GM18520 (cell line): ENCODE measurements at regions not wholly inside any gene's neighbourhood (a gene's known extent, or its start where the extent isn't known, plus 50 kb on each side); places are given as distances from the start of the nearest gene placed in this dataset.

Source experiments
- ATAC-seq: cut with Tn5 transposase; IDR thresholded peaks from one replicate; pipeline ENCODE4 v1.9.1; 2021; ENCODE audit not compliant: unreplicated experiment

DNA sequence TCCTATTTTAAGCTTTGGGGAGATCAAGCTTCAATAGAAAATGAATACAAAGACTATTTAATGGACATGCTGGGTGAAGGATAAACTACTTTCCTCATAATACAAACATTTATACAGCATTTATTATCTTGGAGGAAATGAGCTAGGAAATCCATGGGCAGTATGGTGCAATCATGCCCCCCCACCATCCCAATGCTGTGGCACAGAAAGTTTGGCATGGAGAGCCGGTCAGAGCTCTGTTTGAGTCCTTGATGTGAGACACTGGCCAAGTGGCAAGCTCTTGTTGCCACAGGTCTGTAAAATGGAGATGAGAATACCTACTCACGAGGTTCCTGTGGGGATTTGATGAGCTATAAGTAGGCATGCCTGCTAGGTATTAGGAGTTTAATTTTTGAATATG, 120.6 kb downstream of the MAB21L3 start:
- no peak for ATAC-seq

- no peak for ATAC-seq
Measured at GRCh38 chr1:116232989-116233514, 121.9 kb downstream of the MAB21L3 start.

DNA sequence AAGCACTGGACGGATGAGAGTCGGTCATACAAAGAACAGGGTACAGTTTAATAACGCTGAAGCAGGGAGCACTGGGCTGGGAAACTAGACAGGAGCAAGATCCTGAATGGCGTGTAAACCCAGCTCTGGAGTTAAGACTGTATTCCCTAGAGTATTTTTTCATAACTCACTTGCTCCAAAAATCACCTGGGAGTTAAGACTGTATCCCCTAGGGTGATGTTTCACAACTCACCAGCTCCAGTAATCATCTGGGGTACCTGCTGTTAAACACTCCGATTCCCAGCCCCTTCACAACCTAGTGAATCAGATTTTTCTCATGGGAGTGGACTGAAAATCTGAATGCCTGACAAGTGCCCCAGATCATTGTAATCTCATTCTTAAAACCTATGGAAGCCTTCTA, 123.2 kb downstream of the MAB21L3 start:
- no peak for ATAC-seq

- no peak for ATAC-seq
Measured at GRCh38 chr1:116239916-116240315, 128.7 kb downstream of the MAB21L3 start.

GRCh38 chr1:116242741-116243140, 130.3 kb upstream of the ATP1A1 start:
- ATAC-seq = no peak

DNA sequence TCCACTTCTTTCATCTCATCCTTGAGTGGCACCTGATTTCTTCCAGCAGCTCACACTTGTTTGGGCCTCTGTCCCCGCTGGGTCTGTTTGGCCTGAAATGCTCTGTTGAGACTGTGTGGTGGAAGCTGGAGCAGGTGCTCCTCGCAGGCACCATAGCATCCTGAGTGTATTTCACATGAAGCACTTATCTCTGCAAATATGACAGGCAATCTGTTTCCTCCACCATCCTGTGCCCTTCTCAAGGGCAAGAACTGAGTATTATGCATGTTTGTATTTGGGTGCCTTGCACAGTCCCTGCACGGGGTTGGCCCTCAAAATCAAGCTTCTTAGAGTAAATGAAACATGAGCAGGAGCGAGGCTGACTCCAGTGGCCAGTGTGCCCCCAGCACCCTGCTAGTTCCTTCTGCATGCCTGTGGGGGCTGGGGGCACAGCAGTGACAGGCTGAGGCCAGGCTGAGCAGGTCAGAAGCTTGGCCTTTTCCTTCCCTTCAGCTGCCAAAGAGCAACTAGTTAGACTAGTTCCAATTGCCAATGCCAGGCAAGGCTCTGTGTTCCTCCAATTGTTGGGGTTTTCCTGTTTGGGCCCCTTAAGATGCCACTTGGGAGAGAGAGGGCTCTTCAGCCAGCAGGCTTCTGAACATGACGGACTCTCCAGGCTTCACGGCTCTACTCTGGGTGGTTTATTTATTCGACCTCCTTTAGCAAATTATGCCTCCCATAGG, 129.6 kb upstream of the ATP1A1 start:
- no peak for ATAC-seq

- no peak for ATAC-seq
Measured at GRCh38 chr1:116246174-116246573, 126.9 kb upstream of the ATP1A1 start.

GRCh38 chr1:116252271-116252670, 120.8 kb upstream of the ATP1A1 start:
- no peak for ATAC-seq

GRCh38 chr1:116252785-116253184, 120.3 kb upstream of the ATP1A1 start:
- no peak for ATAC-seq

GRCh38 chr1:116253566-116254382, 119.3 kb upstream of the ATP1A1 start:
- no peak for ATAC-seq

DNA sequence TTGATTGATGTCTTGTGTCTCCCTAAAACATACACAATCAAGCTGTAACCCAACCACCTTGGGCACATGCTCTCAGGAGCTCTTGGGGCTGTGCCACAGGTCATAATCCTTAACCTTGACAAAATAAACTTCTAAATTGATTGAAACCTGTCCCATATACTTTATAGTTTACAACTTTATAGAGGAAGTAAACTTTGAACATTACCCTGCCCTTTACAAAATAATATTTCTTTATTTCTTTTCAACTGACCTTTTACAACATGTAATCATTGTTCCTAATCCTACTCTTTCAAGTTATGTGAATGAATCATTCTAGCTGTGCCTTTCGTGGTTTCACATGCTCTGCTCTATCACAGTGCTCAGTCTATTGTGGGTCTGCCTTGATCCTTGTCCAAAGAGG, 118.3 kb upstream of the ATP1A1 start:
- no peak for ATAC-seq

- no peak for ATAC-seq
Measured at GRCh38 chr1:116255486-116256285, 117.4 kb upstream of the ATP1A1 start.

- ATAC-seq = no peak
Measured at GRCh38 chr1:116256286-116256649, 116.8 kb upstream of the ATP1A1 start.

GRCh38 chr1:116256875-116257274, 116.2 kb upstream of the ATP1A1 start:
- no peak for ATAC-seq

DNA sequence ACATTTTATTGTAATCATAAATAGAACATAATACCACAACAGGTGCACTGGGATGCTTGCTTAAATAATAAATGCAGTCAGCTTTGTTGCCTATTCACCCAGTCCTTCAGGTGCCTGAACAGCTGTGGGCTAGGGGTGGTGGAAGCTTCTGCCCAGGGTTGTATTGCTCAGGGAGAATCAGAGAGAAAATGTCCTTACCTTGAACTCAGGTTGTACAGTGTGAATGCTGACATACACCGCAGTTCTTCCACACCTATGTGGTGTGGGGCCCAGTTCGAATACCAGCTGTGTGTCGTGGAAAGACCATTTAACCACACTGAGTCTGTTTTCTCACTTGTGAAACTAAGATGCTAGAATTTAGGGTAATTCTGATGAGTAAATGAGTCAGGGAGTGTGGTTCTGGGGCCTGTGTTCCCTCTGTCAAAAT, 115.7 kb upstream of the ATP1A1 start:
- ATAC-seq = peak; percentile 72

DNA sequence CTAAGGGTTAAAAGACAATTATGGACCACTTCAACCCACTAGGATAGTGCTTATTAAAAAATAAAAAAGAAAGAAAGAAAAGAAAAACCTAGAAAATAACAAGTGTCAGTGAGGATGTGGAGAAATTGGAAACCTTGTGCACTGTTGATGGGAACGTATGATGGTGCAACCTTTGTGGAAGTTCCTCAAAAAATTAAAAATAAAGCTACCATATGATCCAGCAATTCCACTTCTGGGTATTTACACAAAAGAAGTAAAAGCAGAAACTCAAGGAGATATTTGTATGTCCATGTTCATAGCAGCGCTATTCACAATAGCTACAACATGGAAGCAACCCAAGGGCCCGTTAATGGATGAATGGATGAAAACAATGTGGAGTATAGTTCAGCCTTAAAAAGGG, 115.2 kb upstream of the ATP1A1 start:
- no peak for ATAC-seq

- ATAC-seq = no peak
Measured at GRCh38 chr1:116258668-116259419, 114.2 kb upstream of the ATP1A1 start.

- no peak for ATAC-seq
Measured at GRCh38 chr1:116259663-116260062, 113.4 kb upstream of the ATP1A1 start.

DNA sequence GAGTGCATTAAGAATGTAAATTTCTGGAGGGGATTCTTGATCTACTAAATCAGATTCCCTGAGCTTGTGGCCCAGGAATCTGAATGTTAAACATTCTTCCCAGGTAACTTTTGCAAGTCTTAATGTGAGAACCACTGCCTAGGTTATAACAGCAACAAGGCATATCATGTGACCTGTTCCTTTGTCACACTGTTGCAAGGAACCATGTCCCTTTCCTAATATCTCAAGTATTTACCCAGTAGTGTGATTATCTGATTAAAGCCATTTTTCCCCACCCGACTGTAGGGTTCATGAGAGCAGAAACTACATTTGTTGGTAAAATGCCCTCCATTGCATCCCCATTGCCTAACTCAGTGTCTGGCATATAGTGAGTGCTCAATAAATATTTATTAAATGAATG, 112.9 kb upstream of the ATP1A1 start:
- ATAC-seq = no peak

- ATAC-seq = no peak
Measured at GRCh38 chr1:116260621-116261020, 112.4 kb upstream of the ATP1A1 start.

DNA sequence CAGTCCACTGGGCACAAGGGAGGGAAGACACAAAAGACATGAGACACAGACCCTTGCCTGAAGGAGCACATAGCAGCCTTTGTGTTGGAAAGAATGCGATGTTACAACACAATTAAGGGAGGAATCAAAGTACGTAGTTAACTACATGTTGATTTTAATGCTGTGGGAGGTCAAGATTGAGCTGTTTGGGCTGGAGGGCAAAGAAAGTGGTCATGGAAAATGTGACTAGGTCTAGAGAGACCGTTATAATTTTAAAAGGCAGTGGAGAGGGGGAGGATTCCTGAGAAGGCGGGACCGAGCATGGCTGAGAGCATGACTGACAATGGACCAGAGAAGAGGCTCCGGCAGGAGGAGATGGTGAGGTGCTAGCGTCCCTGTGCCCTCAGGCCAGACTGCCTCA, 111.8 kb upstream of the ATP1A1 start:
- no peak for ATAC-seq
